Smooth muscle cell of the brain vasculature (primary cell): ENCODE measurements at regions not wholly inside any gene's neighbourhood (a gene's known extent, or its start where the extent isn't known, plus 50 kb on each side); places are given as distances from the start of the nearest gene placed in this dataset.

Experiments used
- DNase-seq: peaks from one replicate; pipeline ENCODE4 v3.0.0-alpha.2; 2012; ENCODE audit warnings: low read depth, low spot score

DNA sequence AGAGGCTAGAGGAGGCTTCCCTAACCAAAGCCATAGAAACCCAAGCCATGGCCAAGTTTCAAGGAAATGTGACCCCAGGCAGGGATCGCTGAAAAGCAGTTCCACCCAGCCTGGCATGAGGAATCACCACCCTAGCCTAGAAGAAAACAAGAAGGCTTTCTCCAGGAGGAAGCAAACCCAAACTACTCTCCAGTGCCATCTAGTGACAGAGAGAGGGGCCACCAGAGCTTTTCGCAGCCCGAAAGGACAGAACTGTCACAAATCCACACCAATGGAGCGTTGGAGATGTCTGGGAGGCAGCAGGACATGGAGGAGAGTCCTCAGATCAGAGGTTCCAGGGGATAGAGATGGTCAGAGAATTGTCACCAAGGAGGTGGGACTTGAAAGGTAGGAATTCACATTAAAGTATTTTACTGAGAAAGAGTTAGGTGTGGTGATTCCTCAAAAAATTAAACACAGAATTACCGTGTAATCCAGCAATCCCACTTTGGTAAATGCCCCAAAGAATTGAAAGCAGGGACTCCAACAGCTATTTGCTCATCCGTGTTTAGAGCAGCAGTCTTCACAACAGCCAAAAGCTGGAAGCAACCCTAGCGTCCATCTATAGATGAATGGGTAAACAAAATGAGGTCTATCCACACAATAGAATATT, 67.3 kb upstream of the NUP50 start:
- no peak for DNase-seq

- DNase-seq: no peak
Observed at GRCh38 chr22:45097061-45097460, 66.7 kb upstream of the NUP50 start.

GRCh38 chr22:45098056-45098455, 65.7 kb upstream of the NUP50 start:
- DNase-seq: no peak

- no peak for DNase-seq
Observed at GRCh38 chr22:45099961-45100360, 63.8 kb upstream of the NUP50 start.

DNA sequence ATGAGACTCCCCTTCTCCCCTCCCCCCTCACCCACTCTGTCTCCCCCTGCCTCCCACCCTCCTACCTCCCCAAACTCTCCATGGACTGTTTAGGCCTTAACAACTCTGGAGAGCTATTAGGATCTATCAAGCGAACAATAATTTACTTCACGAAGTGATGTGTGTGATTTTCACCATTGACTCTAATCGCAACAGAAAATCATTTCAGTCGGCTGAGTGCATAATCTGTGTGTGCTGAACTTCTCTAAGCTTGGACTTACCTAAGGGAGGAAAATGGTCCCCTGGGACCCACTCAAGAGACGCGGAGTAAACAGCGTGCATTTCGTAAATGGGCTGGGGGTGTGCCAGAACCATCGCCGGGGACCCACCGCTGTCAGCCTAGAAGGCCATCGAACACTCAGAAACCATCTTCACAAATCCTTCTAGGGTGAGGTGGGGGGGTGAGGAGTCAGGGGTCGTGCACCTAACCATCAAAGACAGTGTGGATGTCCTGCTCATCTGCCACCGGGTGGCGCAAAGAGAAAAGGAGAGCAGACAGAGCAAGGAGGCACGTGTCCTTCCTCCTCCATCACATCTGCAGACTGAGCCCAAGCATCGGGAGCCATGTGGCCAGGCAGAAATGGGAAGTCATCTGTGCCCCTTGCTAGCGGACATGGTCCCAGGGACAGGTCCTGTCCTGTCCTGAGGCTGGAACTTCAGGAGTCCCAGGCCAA, 62.1 kb upstream of the NUP50 start:
- DNase-seq: no peak

DNA sequence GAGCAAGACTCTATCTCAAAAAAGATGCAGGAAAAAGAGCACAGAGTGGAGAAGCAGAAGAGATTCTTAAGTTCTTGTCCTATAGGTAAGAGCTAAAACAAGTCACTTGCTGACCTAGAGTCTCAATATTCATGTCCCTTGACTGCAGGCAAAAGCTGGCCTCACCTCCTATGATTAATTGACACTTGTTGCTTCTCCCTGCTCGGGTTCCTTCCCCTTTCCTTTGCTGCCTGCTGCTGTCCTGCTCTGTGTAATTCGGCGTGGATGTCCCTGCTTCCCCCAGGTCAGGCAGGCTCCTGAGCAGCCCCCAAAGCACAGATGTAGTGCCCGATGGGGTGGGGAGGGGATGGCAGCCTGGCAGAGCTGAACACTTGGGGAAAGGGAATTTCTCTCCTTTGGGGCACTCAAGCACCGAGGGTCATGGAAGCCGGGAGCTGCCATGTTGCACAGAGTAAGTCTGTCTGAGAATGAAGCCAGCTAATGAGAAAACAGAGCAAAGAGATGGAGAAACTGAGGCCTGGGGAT, 60.8 kb upstream of the NUP50 start:
- no peak for DNase-seq

GRCh38 chr22:45103756-45104155, 60.0 kb upstream of the NUP50 start:
- DNase-seq: no peak

DNA sequence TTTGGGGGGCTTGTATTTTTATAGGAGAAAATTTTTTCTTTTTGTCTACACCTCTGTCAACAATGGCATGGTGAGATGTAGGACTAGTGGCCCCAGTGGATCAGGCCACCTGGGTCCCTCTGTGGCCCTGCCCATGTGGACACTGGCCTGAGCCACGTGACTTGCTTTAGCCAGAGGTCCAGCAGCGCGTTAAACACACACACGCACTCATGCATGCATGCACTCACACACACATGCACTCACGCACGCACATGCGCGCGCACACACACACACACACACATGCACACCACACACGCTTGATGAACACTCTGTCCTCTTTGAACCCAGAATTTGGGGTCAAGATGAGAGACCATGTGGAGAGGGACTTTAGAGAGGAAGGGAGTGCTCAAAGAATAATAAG, 59.4 kb upstream of the NUP50 start:
- no peak for DNase-seq

- no peak for DNase-seq
Observed at GRCh38 chr22:45105281-45105702, 58.4 kb upstream of the NUP50 start.

DNA sequence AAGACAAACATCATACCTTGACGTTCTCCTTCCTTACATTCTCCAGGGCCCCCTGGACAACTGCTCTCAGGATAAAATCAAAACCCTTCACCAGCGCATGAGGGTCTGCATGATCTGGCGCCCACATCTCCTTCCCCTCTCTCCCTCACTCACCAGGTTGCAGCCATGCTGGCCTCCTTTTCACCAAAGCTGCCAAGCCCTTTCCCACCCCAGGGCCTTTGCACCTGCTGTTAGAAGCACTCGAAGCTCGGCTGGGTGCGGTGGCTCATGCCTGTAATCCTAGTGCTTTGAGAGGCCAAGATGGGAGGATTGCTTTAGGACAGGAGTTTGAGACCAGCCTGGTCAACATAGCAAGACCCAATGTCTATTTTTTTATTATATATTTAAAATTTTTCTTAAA, 56.1 kb upstream of the NUP50 start:
- DNase-seq: no peak

GRCh38 chr22:45112136-45112879, 51.4 kb upstream of the NUP50 start:
- no peak for DNase-seq
